HEK293T (cell line): ENCODE measurements at regions not wholly inside any gene's neighbourhood (a gene's known extent, or its start where the extent isn't known, plus 50 kb on each side); places are given as distances from the start of the nearest gene placed in this dataset.

Experiments used
- ELF4 ChIP-seq: fragments of 450-650 bp; IDR thresholded peaks from 2 replicates; pipeline ENCODE4 v1.6.1; 2017; ENCODE audit warnings: antibody characterized with exemption
- FOXA1 ChIP-seq: fragments of 450-650 bp; IDR thresholded peaks from 2 replicates; pipeline ENCODE4 v1.6.1; 2016; ENCODE audit warnings: mild to moderate bottlenecking
- FOXM1 ChIP-seq: fragments of 450-650 bp; IDR thresholded peaks from 2 replicates; pipeline ENCODE4 v1.6.1; 2017; ENCODE audit warnings: mild to moderate bottlenecking, borderline replicate concordance
- LEF1 ChIP-seq: fragments of 450-650 bp; IDR thresholded peaks from 2 replicates; pipeline ENCODE4 v1.6.1; 2017; ENCODE audit warnings: mild to moderate bottlenecking, borderline replicate concordance
- NFRKB ChIP-seq: fragments of 450-650 bp; IDR thresholded peaks from 2 replicates; pipeline ENCODE4 v1.6.1; 2016; ENCODE audit warnings: mild to moderate bottlenecking, moderate library complexity
- SP1 ChIP-seq: fragments of 450-650 bp; IDR thresholded peaks from 2 replicates; pipeline ENCODE4 v1.6.1; 2017
- TARDBP ChIP-seq: fragments of 450-650 bp; IDR thresholded peaks from 2 replicates; pipeline ENCODE4 v1.6.1; 2016

DNA sequence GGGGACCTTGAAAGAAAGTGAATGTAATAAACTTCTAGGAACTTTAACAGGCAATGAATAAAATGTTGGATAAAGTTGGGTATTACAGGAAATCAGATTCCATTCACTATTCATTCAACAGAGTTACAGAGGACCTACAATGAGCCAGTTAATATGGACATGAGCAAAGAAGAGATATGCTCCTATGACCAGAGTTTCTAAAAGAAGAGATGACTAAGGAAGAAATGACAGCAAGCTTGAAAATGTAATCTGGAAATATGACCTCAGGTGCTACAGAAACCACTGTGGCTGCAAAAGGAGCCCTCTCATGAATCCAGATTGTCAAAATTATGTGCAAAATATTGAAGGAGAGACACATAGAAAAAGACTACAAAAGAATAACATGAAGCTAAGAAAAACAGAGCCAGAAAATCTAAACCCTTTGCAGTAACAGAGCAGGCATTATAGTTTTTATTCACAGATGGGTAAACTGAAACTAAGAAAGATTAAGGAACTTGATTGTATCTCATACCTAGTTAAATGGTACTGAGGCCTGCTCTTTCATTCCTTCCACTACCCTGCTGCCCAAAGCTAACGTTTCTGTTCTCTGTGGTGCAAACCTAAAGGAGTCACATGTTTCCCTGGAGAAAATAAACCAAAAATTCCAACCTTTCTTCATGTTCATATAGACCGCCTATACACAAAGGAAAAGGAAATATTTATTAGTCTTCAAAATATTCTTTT, 378.3 kb downstream of the GBA3 start:
- TF ChIP-seq TARDBP = no peak
- TF ChIP-seq LEF1 = no peak
- TF ChIP-seq SP1 = no peak
- no peak for TF ChIP-seq ELF4
- TF ChIP-seq FOXM1 = no peak
- TF ChIP-seq NFRKB = no peak
- no peak for TF ChIP-seq FOXA1
